ENCODE measurements at regions not wholly inside any gene's neighbourhood (a gene's known extent, or its start where the extent isn't known, plus 50 kb on each side); places are given as distances from the start of the nearest gene placed in this dataset.

DNA sequence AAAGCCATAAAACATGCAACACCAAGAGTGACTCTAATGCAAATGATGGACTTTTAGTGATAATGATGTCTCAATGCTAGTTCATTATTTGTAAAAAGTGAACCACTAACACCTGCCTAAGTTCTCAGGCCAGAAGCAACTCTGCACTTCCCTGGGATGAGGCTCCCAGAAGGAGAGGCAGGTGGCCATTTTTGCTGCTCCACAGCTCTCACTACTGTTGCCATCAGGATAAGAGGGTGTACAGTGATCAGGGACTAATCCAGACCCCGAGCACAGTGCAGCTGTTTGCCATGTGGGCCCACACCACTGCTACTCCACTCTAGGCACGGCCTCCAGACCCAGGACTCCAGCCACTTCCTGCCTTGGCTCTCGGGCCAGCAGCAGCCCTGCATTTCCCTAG lies 828.3 kb upstream of the MIR17HG start:
- TF ChIP-seq, protein P1, sequence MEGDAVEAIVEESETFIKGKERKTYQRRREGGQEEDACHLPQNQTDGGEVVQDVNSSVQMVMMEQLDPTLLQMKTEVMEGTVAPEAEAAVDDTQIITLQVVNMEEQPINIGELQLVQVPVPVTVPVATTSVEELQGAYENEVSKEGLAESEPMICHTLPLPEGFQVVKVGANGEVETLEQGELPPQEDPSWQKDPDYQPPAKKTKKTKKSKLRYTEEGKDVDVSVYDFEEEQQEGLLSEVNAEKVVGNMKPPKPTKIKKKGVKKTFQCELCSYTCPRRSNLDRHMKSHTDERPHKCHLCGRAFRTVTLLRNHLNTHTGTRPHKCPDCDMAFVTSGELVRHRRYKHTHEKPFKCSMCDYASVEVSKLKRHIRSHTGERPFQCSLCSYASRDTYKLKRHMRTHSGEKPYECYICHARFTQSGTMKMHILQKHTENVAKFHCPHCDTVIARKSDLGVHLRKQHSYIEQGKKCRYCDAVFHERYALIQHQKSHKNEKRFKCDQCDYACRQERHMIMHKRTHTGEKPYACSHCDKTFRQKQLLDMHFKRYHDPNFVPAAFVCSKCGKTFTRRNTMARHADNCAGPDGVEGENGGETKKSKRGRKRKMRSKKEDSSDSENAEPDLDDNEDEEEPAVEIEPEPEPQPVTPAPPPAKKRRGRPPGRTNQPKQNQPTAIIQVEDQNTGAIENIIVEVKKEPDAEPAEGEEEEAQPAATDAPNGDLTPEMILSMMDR (IDR thresholded peaks at IDR 0.05; ENCODE audit: insufficient read depth, low read length), result no peak
- TF ChIP-seq POLR2AphosphoS5 (IDR thresholded peaks at IDR 0.05; ENCODE audit: low read depth) (no peak), SPI1 (IDR thresholded peaks at IDR 0.05; ENCODE audit: borderline replicate concordance, low read depth) (no peak), GABPA (IDR thresholded peaks at IDR 0.05; ENCODE audit: low read depth) (no peak)
- TF ChIP-seq, protein P2, sequence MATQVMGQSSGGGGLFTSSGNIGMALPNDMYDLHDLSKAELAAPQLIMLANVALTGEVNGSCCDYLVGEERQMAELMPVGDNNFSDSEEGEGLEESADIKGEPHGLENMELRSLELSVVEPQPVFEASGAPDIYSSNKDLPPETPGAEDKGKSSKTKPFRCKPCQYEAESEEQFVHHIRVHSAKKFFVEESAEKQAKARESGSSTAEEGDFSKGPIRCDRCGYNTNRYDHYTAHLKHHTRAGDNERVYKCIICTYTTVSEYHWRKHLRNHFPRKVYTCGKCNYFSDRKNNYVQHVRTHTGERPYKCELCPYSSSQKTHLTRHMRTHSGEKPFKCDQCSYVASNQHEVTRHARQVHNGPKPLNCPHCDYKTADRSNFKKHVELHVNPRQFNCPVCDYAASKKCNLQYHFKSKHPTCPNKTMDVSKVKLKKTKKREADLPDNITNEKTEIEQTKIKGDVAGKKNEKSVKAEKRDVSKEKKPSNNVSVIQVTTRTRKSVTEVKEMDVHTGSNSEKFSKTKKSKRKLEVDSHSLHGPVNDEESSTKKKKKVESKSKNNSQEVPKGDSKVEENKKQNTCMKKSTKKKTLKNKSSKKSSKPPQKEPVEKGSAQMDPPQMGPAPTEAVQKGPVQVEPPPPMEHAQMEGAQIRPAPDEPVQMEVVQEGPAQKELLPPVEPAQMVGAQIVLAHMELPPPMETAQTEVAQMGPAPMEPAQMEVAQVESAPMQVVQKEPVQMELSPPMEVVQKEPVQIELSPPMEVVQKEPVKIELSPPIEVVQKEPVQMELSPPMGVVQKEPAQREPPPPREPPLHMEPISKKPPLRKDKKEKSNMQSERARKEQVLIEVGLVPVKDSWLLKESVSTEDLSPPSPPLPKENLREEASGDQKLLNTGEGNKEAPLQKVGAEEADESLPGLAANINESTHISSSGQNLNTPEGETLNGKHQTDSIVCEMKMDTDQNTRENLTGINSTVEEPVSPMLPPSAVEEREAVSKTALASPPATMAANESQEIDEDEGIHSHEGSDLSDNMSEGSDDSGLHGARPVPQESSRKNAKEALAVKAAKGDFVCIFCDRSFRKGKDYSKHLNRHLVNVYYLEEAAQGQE (IDR thresholded peaks at IDR 0.05; ENCODE audit: insufficient replicate concordance, low read depth), result no peak
